ENCODE measurements at regions not wholly inside any gene's neighbourhood (a gene's known extent, or its start where the extent isn't known, plus 50 kb on each side); places are given as distances from the start of the nearest gene placed in this dataset.

DNA sequence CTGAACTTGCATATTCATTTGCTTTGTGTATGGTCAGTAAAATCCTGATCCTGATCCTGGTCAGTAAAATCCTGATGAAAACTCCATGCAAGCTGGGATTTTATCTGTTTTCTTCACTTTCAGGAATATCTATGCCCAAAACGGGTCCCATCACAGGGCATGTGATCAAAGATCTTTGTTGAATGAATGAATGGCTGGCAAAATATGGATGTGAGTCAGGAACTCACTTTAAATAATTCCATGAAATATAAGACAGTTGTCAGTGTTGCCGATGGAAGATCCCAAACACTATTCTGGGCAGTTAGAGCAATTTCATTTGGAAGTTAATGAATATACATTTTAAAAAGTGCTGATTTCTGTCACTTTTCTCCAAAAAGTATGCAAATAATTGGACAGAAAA lies 598.4 kb downstream of the GBA3 start:
- Histone ChIP-seq H3K4me1 (ENCODE audit: control insufficient read depth in 4 of 4, insufficient read depth in 4 of 4, low read length in 3 of 4) (no peaks in the 10 kb centered on the region), H3K27ac (ENCODE audit: low read depth in 1 of 2, low read length in 2 of 2) (no peak overlapping the region), H3K27me3 (ENCODE audit: control insufficient read depth in 4 of 4, insufficient read depth in 4 of 4, low read length in 3 of 4) (no peaks in the 10 kb centered on the region), H3K36me3 (ENCODE audit: control insufficient read depth in 4 of 4, insufficient read depth in 3 of 4, low read depth in 1 of 4, low read length in 3 of 4) (no peaks in the 10 kb centered on the region), H3K9me3 (ENCODE audit: control insufficient read depth in 4 of 4, low read length in 3 of 4) (peaks cover 0 to 3% (median 0%) of the 10 kb centered on the region in 4 donors), H3K9ac (ENCODE audit: low read depth in 1 of 2, low read length in 2 of 2) (no peak overlapping the region), H3K4me3 (ENCODE audit: low read depth in 1 of 3, low read length in 3 of 3) (no peak overlapping the region)
- no peak for DNase-seq (ENCODE audit: low spot score)
- 89% methylated on average over 2 of the region's 2 CpGs for WGBS
- TF ChIP-seq FOXA1 (IDR thresholded peaks at IDR 0.05), result no peak
- TF ChIP-seq YY1 (IDR thresholded peaks at IDR 0.05), result no peak
- TF ChIP-seq GABPA (IDR thresholded peaks at IDR 0.05 in 1 of 2, conservative IDR thresholded peaks at IDR 0.05 in 1 of 2), result no peak
- no peak for TF ChIP-seq RXRA (IDR thresholded peaks at IDR 0.05)
- no peak for TF ChIP-seq TAF1 (conservative IDR thresholded peaks at IDR 0.05)
- TF ChIP-seq, protein P1, sequence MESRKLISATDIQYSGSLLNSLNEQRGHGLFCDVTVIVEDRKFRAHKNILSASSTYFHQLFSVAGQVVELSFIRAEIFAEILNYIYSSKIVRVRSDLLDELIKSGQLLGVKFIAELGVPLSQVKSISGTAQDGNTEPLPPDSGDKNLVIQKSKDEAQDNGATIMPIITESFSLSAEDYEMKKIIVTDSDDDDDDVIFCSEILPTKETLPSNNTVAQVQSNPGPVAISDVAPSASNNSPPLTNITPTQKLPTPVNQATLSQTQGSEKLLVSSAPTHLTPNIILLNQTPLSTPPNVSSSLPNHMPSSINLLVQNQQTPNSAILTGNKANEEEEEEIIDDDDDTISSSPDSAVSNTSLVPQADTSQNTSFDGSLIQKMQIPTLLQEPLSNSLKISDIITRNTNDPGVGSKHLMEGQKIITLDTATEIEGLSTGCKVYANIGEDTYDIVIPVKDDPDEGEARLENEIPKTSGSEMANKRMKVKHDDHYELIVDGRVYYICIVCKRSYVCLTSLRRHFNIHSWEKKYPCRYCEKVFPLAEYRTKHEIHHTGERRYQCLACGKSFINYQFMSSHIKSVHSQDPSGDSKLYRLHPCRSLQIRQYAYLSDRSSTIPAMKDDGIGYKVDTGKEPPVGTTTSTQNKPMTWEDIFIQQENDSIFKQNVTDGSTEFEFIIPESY (IDR thresholded peaks at IDR 0.05), result no peak
- TF ChIP-seq, protein P2, sequence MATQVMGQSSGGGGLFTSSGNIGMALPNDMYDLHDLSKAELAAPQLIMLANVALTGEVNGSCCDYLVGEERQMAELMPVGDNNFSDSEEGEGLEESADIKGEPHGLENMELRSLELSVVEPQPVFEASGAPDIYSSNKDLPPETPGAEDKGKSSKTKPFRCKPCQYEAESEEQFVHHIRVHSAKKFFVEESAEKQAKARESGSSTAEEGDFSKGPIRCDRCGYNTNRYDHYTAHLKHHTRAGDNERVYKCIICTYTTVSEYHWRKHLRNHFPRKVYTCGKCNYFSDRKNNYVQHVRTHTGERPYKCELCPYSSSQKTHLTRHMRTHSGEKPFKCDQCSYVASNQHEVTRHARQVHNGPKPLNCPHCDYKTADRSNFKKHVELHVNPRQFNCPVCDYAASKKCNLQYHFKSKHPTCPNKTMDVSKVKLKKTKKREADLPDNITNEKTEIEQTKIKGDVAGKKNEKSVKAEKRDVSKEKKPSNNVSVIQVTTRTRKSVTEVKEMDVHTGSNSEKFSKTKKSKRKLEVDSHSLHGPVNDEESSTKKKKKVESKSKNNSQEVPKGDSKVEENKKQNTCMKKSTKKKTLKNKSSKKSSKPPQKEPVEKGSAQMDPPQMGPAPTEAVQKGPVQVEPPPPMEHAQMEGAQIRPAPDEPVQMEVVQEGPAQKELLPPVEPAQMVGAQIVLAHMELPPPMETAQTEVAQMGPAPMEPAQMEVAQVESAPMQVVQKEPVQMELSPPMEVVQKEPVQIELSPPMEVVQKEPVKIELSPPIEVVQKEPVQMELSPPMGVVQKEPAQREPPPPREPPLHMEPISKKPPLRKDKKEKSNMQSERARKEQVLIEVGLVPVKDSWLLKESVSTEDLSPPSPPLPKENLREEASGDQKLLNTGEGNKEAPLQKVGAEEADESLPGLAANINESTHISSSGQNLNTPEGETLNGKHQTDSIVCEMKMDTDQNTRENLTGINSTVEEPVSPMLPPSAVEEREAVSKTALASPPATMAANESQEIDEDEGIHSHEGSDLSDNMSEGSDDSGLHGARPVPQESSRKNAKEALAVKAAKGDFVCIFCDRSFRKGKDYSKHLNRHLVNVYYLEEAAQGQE (IDR thresholded peaks at IDR 0.05), result no peak
- TF ChIP-seq, protein P3, sequence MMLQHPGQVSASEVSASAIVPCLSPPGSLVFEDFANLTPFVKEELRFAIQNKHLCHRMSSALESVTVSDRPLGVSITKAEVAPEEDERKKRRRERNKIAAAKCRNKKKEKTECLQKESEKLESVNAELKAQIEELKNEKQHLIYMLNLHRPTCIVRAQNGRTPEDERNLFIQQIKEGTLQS (IDR thresholded peaks at IDR 0.05), result no peak
- TF ChIP-seq SP1 (IDR thresholded peaks at IDR 0.05), result no peak
- no peak for TF ChIP-seq NR2F2 (IDR thresholded peaks at IDR 0.05)
- TF ChIP-seq HNF4G (IDR thresholded peaks at IDR 0.05), result no peak
- TF ChIP-seq, protein P4, sequence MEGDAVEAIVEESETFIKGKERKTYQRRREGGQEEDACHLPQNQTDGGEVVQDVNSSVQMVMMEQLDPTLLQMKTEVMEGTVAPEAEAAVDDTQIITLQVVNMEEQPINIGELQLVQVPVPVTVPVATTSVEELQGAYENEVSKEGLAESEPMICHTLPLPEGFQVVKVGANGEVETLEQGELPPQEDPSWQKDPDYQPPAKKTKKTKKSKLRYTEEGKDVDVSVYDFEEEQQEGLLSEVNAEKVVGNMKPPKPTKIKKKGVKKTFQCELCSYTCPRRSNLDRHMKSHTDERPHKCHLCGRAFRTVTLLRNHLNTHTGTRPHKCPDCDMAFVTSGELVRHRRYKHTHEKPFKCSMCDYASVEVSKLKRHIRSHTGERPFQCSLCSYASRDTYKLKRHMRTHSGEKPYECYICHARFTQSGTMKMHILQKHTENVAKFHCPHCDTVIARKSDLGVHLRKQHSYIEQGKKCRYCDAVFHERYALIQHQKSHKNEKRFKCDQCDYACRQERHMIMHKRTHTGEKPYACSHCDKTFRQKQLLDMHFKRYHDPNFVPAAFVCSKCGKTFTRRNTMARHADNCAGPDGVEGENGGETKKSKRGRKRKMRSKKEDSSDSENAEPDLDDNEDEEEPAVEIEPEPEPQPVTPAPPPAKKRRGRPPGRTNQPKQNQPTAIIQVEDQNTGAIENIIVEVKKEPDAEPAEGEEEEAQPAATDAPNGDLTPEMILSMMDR (IDR thresholded peaks at IDR 0.05; ENCODE audit: low read depth, low read length, missing input control), result no peak
- TF ChIP-seq HNF4A (conservative IDR thresholded peaks at IDR 0.05), result no peak
- TF ChIP-seq, protein P5, sequence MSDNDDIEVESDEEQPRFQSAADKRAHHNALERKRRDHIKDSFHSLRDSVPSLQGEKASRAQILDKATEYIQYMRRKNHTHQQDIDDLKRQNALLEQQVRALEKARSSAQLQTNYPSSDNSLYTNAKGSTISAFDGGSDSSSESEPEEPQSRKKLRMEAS (IDR thresholded peaks at IDR 0.05), result no peak
- TF ChIP-seq RAD21 (IDR thresholded peaks at IDR 0.05), result no peak
- TF ChIP-seq EGR1 (IDR thresholded peaks at IDR 0.05; ENCODE audit: low read depth in 2 of 2), result no peak
- TF ChIP-seq FOXA2 (IDR thresholded peaks at IDR 0.05), result no peak
- TF ChIP-seq JUND (IDR thresholded peaks at IDR 0.05), result no peak
